OCI-LY3 (cell line): ENCODE measurements at regions not wholly inside any gene's neighbourhood (a gene's known extent, or its start where the extent isn't known, plus 50 kb on each side); places are given as distances from the start of the nearest gene placed in this dataset.

Experiments
- H2AFZ ChIP-seq: fragments of 200-600, 300-600 bp; shearing (Covaris generic); 2 replicates; pipeline ENCODE4 v1.6.0; 2014; ENCODE audit warnings: antibody characterized with exemption, low read depth, low read length
- H3K27ac ChIP-seq: fragments of 200-600, 300-600 bp; sonication (generic); 2 replicates; pipeline ENCODE4 v1.5.1; 2014; ENCODE audit warnings: mild to moderate bottlenecking, low read length, moderate library complexity, mixed read lengths
- H3K27me3 ChIP-seq: fragments of 200-600, 300-600 bp; sonication (generic); 2 replicates; pipeline ENCODE4 v1.6.1; 2014; ENCODE audit warnings: low read depth, low read length, mixed read lengths
- H3K36me3 ChIP-seq: fragments of 200-600, 300-600 bp; sonication (generic); replicated peaks from 2 replicates; pipeline ENCODE3; 2014; ENCODE audit warnings: low read depth, low read length, mixed read lengths
- H3K4me1 ChIP-seq: fragments of 300-600, 200-600 bp; sonication (generic); 2 replicates; pipeline ENCODE4 v1.6.1; 2014; ENCODE audit warnings: low read length, mixed read lengths
- H3K4me2 ChIP-seq: fragments of 200-600, 300-600 bp; sonication (generic); 2 replicates; pipeline ENCODE4 v1.6.1; 2014; ENCODE audit warnings: low read length, mixed read lengths
- H3K4me3 ChIP-seq: fragments of 300-600, 200-600 bp; sonication (generic); 2 replicates; pipeline ENCODE4 v1.5.1; 2014; ENCODE audit warnings: antibody characterized with exemption, mild to moderate bottlenecking, low read length, moderate library complexity
- H3K79me2 ChIP-seq: fragments of 300-600, 200-600 bp; shearing (Covaris generic); 2 replicates; pipeline ENCODE4 v1.6.1; 2014; ENCODE audit warnings: mild to moderate bottlenecking, low read length, mixed read lengths
- H3K9ac ChIP-seq: fragments of 300-600, 200-600 bp; shearing (Covaris generic); 2 replicates; pipeline ENCODE4 v1.6.0; 2014; ENCODE audit warnings: mild to moderate bottlenecking, low read length, moderate library complexity
- H3K9me3 ChIP-seq: fragments of 200-600, 300-600 bp; shearing (Covaris generic); 2 replicates; pipeline ENCODE4 v1.6.1; 2014; ENCODE audit warnings: low read length, mixed read lengths; ENCODE audit not compliant: insufficient read depth
- H4K20me1 ChIP-seq: fragments of 200-600, 300-600 bp; sonication (generic); 2 replicates; pipeline ENCODE4 v1.6.1; 2016; ENCODE audit warnings: low read length, mixed read lengths; ENCODE audit not compliant: insufficient read depth
- EZH2phosphoT487 ChIP-seq: fragments of 200-600 bp; shearing (Covaris generic); IDR thresholded peaks from 2 replicates; pipeline ENCODE4 v1.6.1; 2018; ENCODE audit warnings: antibody characterized with exemption, mixed run types, low read depth
- TF ChIP-seq, protein P1 (sequence below): fragments of 200-600, 300-600 bp; sonication (generic); IDR thresholded peaks from 2 replicates; pipeline ENCODE4 v1.5.1; 2014; ENCODE audit warnings: antibody characterized with exemption, low read length, low read depth

- H3K27me3 ChIP-seq: no peaks in the 10 kb centered on the region
- H3K4me3 ChIP-seq: no peak overlapping the region
- H3K36me3 ChIP-seq: no peaks in the 10 kb centered on the region
- no peak overlapping the region for H3K27ac ChIP-seq
- no peak overlapping the region for H2AFZ ChIP-seq
- no peak overlapping the region for H3K9ac ChIP-seq
- no peaks in the 10 kb centered on the region; the same call in 1 of the 2 replicates for H3K9me3 ChIP-seq
- no peaks in the 10 kb centered on the region for H4K20me1 ChIP-seq
- TF ChIP-seq, protein P1, sequence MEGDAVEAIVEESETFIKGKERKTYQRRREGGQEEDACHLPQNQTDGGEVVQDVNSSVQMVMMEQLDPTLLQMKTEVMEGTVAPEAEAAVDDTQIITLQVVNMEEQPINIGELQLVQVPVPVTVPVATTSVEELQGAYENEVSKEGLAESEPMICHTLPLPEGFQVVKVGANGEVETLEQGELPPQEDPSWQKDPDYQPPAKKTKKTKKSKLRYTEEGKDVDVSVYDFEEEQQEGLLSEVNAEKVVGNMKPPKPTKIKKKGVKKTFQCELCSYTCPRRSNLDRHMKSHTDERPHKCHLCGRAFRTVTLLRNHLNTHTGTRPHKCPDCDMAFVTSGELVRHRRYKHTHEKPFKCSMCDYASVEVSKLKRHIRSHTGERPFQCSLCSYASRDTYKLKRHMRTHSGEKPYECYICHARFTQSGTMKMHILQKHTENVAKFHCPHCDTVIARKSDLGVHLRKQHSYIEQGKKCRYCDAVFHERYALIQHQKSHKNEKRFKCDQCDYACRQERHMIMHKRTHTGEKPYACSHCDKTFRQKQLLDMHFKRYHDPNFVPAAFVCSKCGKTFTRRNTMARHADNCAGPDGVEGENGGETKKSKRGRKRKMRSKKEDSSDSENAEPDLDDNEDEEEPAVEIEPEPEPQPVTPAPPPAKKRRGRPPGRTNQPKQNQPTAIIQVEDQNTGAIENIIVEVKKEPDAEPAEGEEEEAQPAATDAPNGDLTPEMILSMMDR: no peak
- no peak for TF ChIP-seq EZH2phosphoT487
- no peaks in the 10 kb centered on the region for H3K4me1 ChIP-seq
- no peak overlapping the region for H3K4me2 ChIP-seq
- no peaks in the 10 kb centered on the region for H3K79me2 ChIP-seq
Measured at GRCh38 chr2:78051480-78051879, 529.3 kb upstream of the LRRTM4 start.

DNA sequence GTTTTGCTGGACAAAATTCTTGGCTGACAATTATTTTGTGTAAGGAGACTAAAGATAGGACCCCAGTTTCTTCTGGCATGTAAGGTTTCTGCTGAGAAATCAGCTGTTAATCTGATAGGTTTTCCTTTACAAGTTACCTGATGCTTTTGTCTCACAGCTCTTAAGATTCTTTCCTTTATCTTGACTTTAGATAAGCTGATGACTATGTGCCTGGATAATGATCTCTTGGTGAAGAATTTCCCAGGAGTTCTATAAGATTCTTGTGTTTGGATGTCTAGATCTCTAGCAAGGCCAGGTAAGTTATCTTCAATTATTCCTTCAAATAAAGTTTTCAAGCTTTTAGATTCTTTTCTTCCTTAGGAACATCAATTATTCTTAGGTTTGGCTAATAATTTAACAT is 534.8 kb upstream of the LRRTM4 start:
- no peaks in the 10 kb centered on the region for H3K79me2 ChIP-seq
- no peaks in the 10 kb centered on the region for H4K20me1 ChIP-seq
- H3K4me1 ChIP-seq: no peaks in the 10 kb centered on the region
- no peaks in the 10 kb centered on the region for H3K36me3 ChIP-seq
- H3K27me3 ChIP-seq: no peaks in the 10 kb centered on the region
- TF ChIP-seq, protein P1: no peak
- TF ChIP-seq EZH2phosphoT487: no peak
- H2AFZ ChIP-seq: no peak overlapping the region
- H3K9ac ChIP-seq: no peak overlapping the region
- H3K4me3 ChIP-seq: no peak overlapping the region
- no peak overlapping the region for H3K27ac ChIP-seq
- H3K4me2 ChIP-seq: no peak overlapping the region
- H3K9me3 ChIP-seq: no peaks in the 10 kb centered on the region

DNA sequence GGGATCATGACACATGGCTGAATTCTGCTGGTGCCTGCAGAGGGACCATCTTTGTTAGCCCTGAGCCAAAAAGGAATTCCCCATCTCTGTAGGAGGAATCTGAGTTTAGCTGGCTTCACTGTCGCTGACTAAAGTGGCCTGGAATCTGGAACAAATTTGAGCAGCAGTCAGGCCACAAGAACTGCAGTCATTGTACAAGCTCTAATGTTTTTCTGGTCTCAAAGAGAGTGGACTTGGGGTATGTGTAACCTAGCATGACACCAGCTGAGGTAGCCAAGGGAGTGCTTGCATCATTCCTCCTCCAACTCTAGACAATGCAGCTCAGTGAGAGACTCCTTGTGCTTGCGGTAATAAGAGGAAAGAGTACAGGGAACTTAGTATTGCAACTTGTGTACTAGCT is 539.1 kb upstream of the LRRTM4 start:
- H3K9me3 ChIP-seq: no peaks in the 10 kb centered on the region

GRCh38 chr2:78061732-78062131 is 539.6 kb upstream of the LRRTM4 start:
- no peaks in the 10 kb centered on the region for H3K27me3 ChIP-seq
- H3K36me3 ChIP-seq: no peaks in the 10 kb centered on the region
- H3K4me3 ChIP-seq: no peak overlapping the region
- no peaks in the 10 kb centered on the region for H3K79me2 ChIP-seq
- no peaks in the 10 kb centered on the region for H3K4me1 ChIP-seq
- H4K20me1 ChIP-seq: no peaks in the 10 kb centered on the region
- no peak overlapping the region for H3K4me2 ChIP-seq
- no peak overlapping the region for H3K9ac ChIP-seq
- no peak overlapping the region for H3K27ac ChIP-seq
- no peak overlapping the region for H2AFZ ChIP-seq
- no peaks in the 10 kb centered on the region for H3K9me3 ChIP-seq
- TF ChIP-seq, protein P1: no peak
- TF ChIP-seq EZH2phosphoT487: no peak

More for the DNA sequence above, 539.1 kb upstream of the LRRTM4 start:
- H3K4me2 ChIP-seq: no peak overlapping the region
- H3K27me3 ChIP-seq: no peaks in the 10 kb centered on the region
- H2AFZ ChIP-seq: no peak overlapping the region
- H3K4me3 ChIP-seq: no peak overlapping the region
- TF ChIP-seq EZH2phosphoT487: no peak
- TF ChIP-seq, protein P1: no peak
- no peaks in the 10 kb centered on the region for H4K20me1 ChIP-seq
- no peaks in the 10 kb centered on the region for H3K79me2 ChIP-seq
- no peak overlapping the region for H3K27ac ChIP-seq
- no peaks in the 10 kb centered on the region for H3K4me1 ChIP-seq
- H3K9ac ChIP-seq: no peak overlapping the region
- no peaks in the 10 kb centered on the region for H3K36me3 ChIP-seq
